GM13977 (cell line): ENCODE measurements at regions not wholly inside any gene's neighbourhood (a gene's known extent, or its start where the extent isn't known, plus 50 kb on each side); places are given as distances from the start of the nearest gene placed in this dataset.

Source experiments
- DNase-seq: peaks from one replicate; pipeline ENCODE4 v3.0.0; 2012; ENCODE audit warnings: low spot score
- CTCF ChIP-seq: IDR thresholded peaks from 2 replicates; pipeline ENCODE4 v1.5.1; 2012; ENCODE audit warnings: mild to moderate bottlenecking, control low read depth; ENCODE audit not compliant: insufficient read depth; ENCODE audit errors: extremely low read depth, missing control alignments
- in situ Hi-C: fragments of 300-500 bp; cut with MboI; formaldehyde crosslinking; loops from one replicate; pipeline ENCODE4 v1.12.0; 2022; ENCODE audit warnings: low sequenced_read_pairs, low pct_unique_long_range_greater_than_20kb, mixed read lengths, inconsistent platforms; ENCODE audit not compliant: unreplicated experiment

GRCh38 chr6:53436526-53437303 lies 88.0 kb upstream of the ELOVL5 start:
- in situ Hi-C loops: no loop called here
- no peak for TF ChIP-seq CTCF
- no peak for DNase-seq

GRCh38 chr6:53433951-53434285 lies 85.2 kb upstream of the ELOVL5 start:
- DNase-seq: no peak
- no peak for TF ChIP-seq CTCF
- in situ Hi-C loops: no loop called here

GRCh38 chr6:53433261-53433950 lies 84.7 kb upstream of the ELOVL5 start:
- no peak for DNase-seq
- TF ChIP-seq CTCF: no peak
- in situ Hi-C loops: no loop called here

GRCh38 chr6:53432318-53433161 lies 83.8 kb upstream of the ELOVL5 start:
- in situ Hi-C loops: no loop called here
- TF ChIP-seq CTCF: no peak
- DNase-seq: no peak

- DNase-seq: no peak
- no peak for TF ChIP-seq CTCF
- in situ Hi-C loops: no loop called here
These were observed 83.0 kb upstream of the ELOVL5 start for GRCh38 chr6:53431704-53432103.

- in situ Hi-C loops: no loop called here
- DNase-seq: no peak
- TF ChIP-seq CTCF: no peak
These were observed 80.7 kb upstream of the ELOVL5 start for GRCh38 chr6:53429401-53429800.
